Trophoblast cell (in vitro differentiated cells and primary cell): ENCODE measurements at regions not wholly inside any gene's neighbourhood (a gene's known extent, or its start where the extent isn't known, plus 50 kb on each side); places are given as distances from the start of the nearest gene placed in this dataset.
A peak's percentile ranks its signal among the peaks of the same experiment; 100 is the strongest.

Experiments used
- DNase-seq, 2 donors: peaks; one replicate each; pipeline ENCODE4 v3.0.0-alpha.2; 2016
- H2AFZ ChIP-seq: 2 replicates; pipeline ENCODE4 v1.6.1; 2013; ENCODE audit warnings: low read length, moderate library complexity, mild to moderate bottlenecking; ENCODE audit not compliant: insufficient read depth, poor library complexity
- H2AK5ac ChIP-seq: 2 replicates; pipeline ENCODE4 v1.6.1; 2013; ENCODE audit warnings: mild to moderate bottlenecking, low read length
- H2BK120ac ChIP-seq: 2 replicates; pipeline ENCODE4 v1.6.1; 2013; ENCODE audit warnings: low read length, mild to moderate bottlenecking, moderate library complexity; ENCODE audit not compliant: insufficient read depth, poor library complexity
- H2BK12ac ChIP-seq: 2 replicates; pipeline ENCODE4 v1.6.1; 2013; ENCODE audit warnings: mild to moderate bottlenecking, low read length, moderate library complexity
- H2BK5ac ChIP-seq: 2 replicates; pipeline ENCODE4 v1.6.1; 2013; ENCODE audit warnings: low read length, low read depth, moderate library complexity, mild to moderate bottlenecking; ENCODE audit not compliant: poor library complexity
- H3K14ac ChIP-seq: 2 replicates; pipeline ENCODE4 v1.6.1; 2013; ENCODE audit warnings: mild to moderate bottlenecking, low read length
- H3K18ac ChIP-seq: 2 replicates; pipeline ENCODE4 v1.6.1; 2013; ENCODE audit warnings: mild to moderate bottlenecking, low read length
- H3K23ac ChIP-seq: 2 replicates; pipeline ENCODE4 v1.6.1; 2013; ENCODE audit warnings: low read length
- H3K27ac ChIP-seq: 2 replicates; pipeline ENCODE4 v1.5.1; 2013; ENCODE audit warnings: low read depth, mild to moderate bottlenecking, inconsistent platforms, low read length, moderate library complexity
- H3K27me3 ChIP-seq: 2 replicates; pipeline ENCODE4 v1.6.1; 2013; ENCODE audit warnings: inconsistent platforms, mild to moderate bottlenecking, low read length, moderate library complexity; ENCODE audit not compliant: insufficient read depth
- H3K36me3 ChIP-seq, 2 experiments: 1 replicate in 1 of 2; 2 replicates in 1 of 2; pipeline ENCODE4 v1.6.1; 2013; ENCODE audit warnings: low read length in 2 of 2, mild to moderate bottlenecking in 2 of 2, moderate library complexity in 1 of 2; ENCODE audit not compliant: insufficient read depth in 2 of 2, control insufficient read depth in 1 of 2
- H3K4ac ChIP-seq: 2 replicates; pipeline ENCODE4 v1.6.1; 2013; ENCODE audit warnings: low read depth, mild to moderate bottlenecking, low read length, moderate library complexity
- H3K4me1 ChIP-seq, 2 experiments: 1 replicate in 1 of 2; 2 replicates in 1 of 2; pipeline ENCODE4 v1.6.1; 2013; ENCODE audit warnings: low read length in 2 of 2, mild to moderate bottlenecking in 2 of 2, moderate library complexity in 1 of 2; ENCODE audit not compliant: insufficient read depth in 2 of 2, control insufficient read depth in 1 of 2
- H3K4me2 ChIP-seq: 2 replicates; pipeline ENCODE4 v1.6.1; 2013; ENCODE audit warnings: inconsistent platforms, mild to moderate bottlenecking, low read length, moderate library complexity
- H3K4me3 ChIP-seq: 2 replicates; pipeline ENCODE4 v1.5.1; 2013; ENCODE audit warnings: mild to moderate bottlenecking, low read depth, low read length, inconsistent platforms
- H3K79me1 ChIP-seq: one replicate; pipeline ENCODE4 v1.6.1; 2013; ENCODE audit warnings: low read length
- H3K79me2 ChIP-seq: 2 replicates; pipeline ENCODE4 v1.6.1; 2013; ENCODE audit warnings: low read length, mild to moderate bottlenecking; ENCODE audit not compliant: control insufficient read depth, insufficient read depth, poor library complexity
- H3K9ac ChIP-seq: 2 replicates; pipeline ENCODE4 v1.6.1; 2013; ENCODE audit warnings: mild to moderate bottlenecking, low read length
- H3K9me3 ChIP-seq: 2 replicates; pipeline ENCODE4 v1.6.1; 2013; ENCODE audit warnings: low read depth, mild to moderate bottlenecking, control low read depth, inconsistent platforms, low read length; ENCODE audit not compliant: insufficient read depth
- H4K12ac ChIP-seq: 2 replicates; pipeline ENCODE4 v1.6.1; 2013; ENCODE audit warnings: low read depth, mild to moderate bottlenecking, low read length, moderate library complexity
- H4K8ac ChIP-seq: 2 replicates; pipeline ENCODE4 v1.6.1; 2013; ENCODE audit warnings: low read depth, mild to moderate bottlenecking, low read length, moderate library complexity
- H4K91ac ChIP-seq: one replicate; pipeline ENCODE4 v1.6.1; 2013; ENCODE audit warnings: low read depth, mild to moderate bottlenecking, low read length, moderate library complexity
- WGBS: extraction: QIAGEN DNeasy Blood & Tissue Kit; methylation state at CpG from one replicate; pipeline ENCODE4 v1.1.7; 2013; ENCODE audit warnings: missing lambda C conversion rate; ENCODE audit not compliant: insufficient read length, insufficient coverage; ENCODE audit errors: extremely low coverage; 5-methylcytosine and 5-hydroxymethylcytosine counted together

GRCh38 chr4:187192266-187192665, 468.6 kb upstream of the FAT1 start:
- WGBS = no CpG with 5 or more reads among the region's 9 CpGs

DNA sequence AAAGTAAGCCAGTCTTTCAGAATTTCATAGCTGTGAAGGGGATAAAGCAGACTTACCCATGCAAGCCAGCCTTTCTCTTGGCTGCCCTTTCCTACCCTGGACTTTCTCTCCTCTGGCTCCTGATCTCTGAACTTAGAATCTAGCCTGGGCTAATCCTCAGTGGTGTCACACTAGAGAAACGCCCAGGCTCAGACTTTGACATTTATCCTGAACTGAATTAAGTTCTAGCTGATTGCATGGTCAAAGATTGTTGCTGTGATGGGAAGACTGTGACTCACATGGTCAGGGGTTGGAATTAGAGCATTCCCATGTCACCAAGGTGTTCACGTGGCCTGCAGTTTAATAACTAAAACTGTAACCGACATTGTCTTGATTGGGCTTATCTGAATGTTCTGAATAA, 469.5 kb upstream of the FAT1 start:
- Histone ChIP-seq H3K4me2 (no peak overlapping the region), H3K9me3 (peaks cover 3% of the 10 kb centered on the region), H3K27ac (no peak overlapping the region), H4K8ac (no peak overlapping the region), H3K4ac (no peak overlapping the region), H3K9ac (no peak overlapping the region), H3K79me1 (no peaks in the 10 kb centered on the region), H4K12ac (no peak overlapping the region), H3K23ac (no peak overlapping the region), H2BK5ac (no peak overlapping the region), H3K27me3 (no peaks in the 10 kb centered on the region), H3K79me2 (no peaks in the 10 kb centered on the region), H2BK12ac (no peak overlapping the region), H3K14ac (no peak overlapping the region), H3K36me3 (no peaks in the 10 kb centered on the region), H3K4me3 (no peak overlapping the region), H3K18ac (no peak overlapping the region), H2BK120ac (no peak overlapping the region), H2AK5ac (no peak overlapping the region), H2AFZ (no peak overlapping the region), H3K4me1 (no peaks in the 10 kb centered on the region), H4K91ac (no peak overlapping the region)
- WGBS = no CpG with 5 or more reads among the region's 3 CpGs
- no peak for DNase-seq

More at GRCh38 chr4:187192266-187192665, 468.6 kb upstream of the FAT1 start:
- no peak overlapping the region for H3K4me3 ChIP-seq
- H3K4me1 ChIP-seq = no peaks in the 10 kb centered on the region
- no peak overlapping the region for H3K9ac ChIP-seq
- H2BK12ac ChIP-seq = no peak overlapping the region
- no peaks in the 10 kb centered on the region for H3K27me3 ChIP-seq
- no peaks in the 10 kb centered on the region for H3K36me3 ChIP-seq
- no peak overlapping the region for H3K27ac ChIP-seq
- no peaks in the 10 kb centered on the region for H3K79me1 ChIP-seq
- no peak overlapping the region for H3K4ac ChIP-seq
- H3K18ac ChIP-seq = no peak overlapping the region
- no peak overlapping the region for H3K4me2 ChIP-seq
- no peak overlapping the region for H4K12ac ChIP-seq
- no peaks in the 10 kb centered on the region for H3K79me2 ChIP-seq
- no peak overlapping the region for H3K23ac ChIP-seq
- H2AK5ac ChIP-seq = no peak overlapping the region
- peaks cover 3% of the 10 kb centered on the region for H3K9me3 ChIP-seq
- H4K8ac ChIP-seq = no peak overlapping the region
- DNase-seq = peak; percentile 52 to 63
- no peak overlapping the region for H4K91ac ChIP-seq
- no peak overlapping the region for H2BK5ac ChIP-seq
- no peak overlapping the region for H2AFZ ChIP-seq
- no peak overlapping the region for H2BK120ac ChIP-seq
- H3K14ac ChIP-seq = no peak overlapping the region

DNA sequence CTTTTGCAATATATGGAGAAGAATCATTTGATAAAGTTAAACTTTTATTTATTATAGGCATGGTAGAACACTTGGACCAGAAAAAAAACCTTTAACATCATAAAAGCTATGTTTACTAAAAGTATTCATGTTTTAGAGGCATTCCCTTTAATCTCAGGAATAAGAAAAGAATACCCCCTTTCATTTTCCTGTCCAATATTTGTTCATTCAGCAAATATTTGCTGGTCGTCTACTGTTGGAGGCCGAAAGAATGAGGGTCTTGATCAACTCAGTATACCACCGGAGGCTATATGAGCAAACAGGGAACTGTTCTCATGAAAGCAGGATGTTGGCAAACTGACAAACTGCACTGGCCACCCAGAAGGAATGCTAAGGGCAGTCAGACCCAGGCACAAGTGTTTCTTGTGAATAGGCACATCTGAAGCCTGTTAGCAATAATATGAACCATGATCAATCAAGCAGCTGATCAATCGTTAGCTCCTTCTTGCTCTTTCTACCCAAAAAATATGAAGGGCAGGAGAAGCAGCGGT, 480.8 kb upstream of the FAT1 start:
- no CpG with 5 or more reads among the region's 5 CpGs for WGBS
- no peak overlapping the region for H4K12ac ChIP-seq
- no peak overlapping the region for H2BK5ac ChIP-seq

DNA sequence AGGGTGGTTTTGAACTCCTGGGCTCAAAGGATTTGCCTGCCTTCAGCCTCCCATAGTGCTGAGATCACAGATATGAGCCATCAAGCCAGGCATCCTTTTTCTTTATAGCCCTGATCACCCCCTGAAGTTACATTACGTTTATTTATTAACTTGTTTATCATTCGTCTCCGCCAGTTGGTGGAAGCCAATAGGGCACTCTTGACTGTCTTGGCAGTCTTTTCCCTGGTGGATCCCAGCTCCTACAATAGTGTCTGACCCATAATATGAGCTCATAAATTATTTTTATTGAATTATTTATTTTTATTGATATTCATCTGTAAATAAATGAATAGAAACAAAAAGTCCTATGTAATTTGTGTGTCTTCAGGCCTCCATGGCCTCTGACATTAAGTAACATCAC, 484.3 kb upstream of the FAT1 start:
- Histone ChIP-seq H3K4me1 (no peaks in the 10 kb centered on the region), H4K91ac (no peak overlapping the region), H2AK5ac (no peak overlapping the region), H3K9me3 (no peaks in the 10 kb centered on the region), H3K4me2 (no peak overlapping the region), H3K23ac (no peak overlapping the region), H3K4ac (no peak overlapping the region), H3K79me1 (no peaks in the 10 kb centered on the region), H3K27ac (no peak overlapping the region), H3K79me2 (no peaks in the 10 kb centered on the region), H3K4me3 (no peak overlapping the region), H2BK120ac (no peak overlapping the region), H2BK12ac (no peak overlapping the region), H3K14ac (no peak overlapping the region), H2AFZ (no peak overlapping the region), H3K36me3 (no peaks in the 10 kb centered on the region), H2BK5ac (no peak overlapping the region), H4K8ac (no peak overlapping the region), H3K18ac (no peak overlapping the region), H3K27me3 (no peaks in the 10 kb centered on the region), H3K9ac (no peak overlapping the region), H4K12ac (no peak overlapping the region)
- DNase-seq = no peak
- no CpG with 5 or more reads among the region's 3 CpGs for WGBS

More for the DNA sequence above, 480.8 kb upstream of the FAT1 start:
- H3K27me3 ChIP-seq = no peaks in the 10 kb centered on the region
- H3K9me3 ChIP-seq = no peaks in the 10 kb centered on the region
- no peak for DNase-seq
- no peak overlapping the region for H4K8ac ChIP-seq
- no peak overlapping the region for H2AFZ ChIP-seq
- H3K18ac ChIP-seq = no peak overlapping the region
- H4K91ac ChIP-seq = no peak overlapping the region
- no peak overlapping the region for H3K4me2 ChIP-seq
- no peak overlapping the region for H3K27ac ChIP-seq
- no peak overlapping the region for H3K23ac ChIP-seq
- no peak overlapping the region for H2BK120ac ChIP-seq
- H3K9ac ChIP-seq = no peak overlapping the region
- no peak overlapping the region for H3K4me3 ChIP-seq
- no peak overlapping the region for H2AK5ac ChIP-seq
- no peaks in the 10 kb centered on the region for H3K36me3 ChIP-seq
- H3K14ac ChIP-seq = no peak overlapping the region
- no peaks in the 10 kb centered on the region for H3K79me1 ChIP-seq
- H2BK12ac ChIP-seq = no peak overlapping the region
- no peaks in the 10 kb centered on the region for H3K79me2 ChIP-seq
- no peak overlapping the region for H3K4ac ChIP-seq
- no peaks in the 10 kb centered on the region for H3K4me1 ChIP-seq
